HCT116 (cell line): ENCODE measurements at regions not wholly inside any gene's neighbourhood (a gene's known extent, or its start where the extent isn't known, plus 50 kb on each side); places are given as distances from the start of the nearest gene placed in this dataset.

ENCODE experiments used
- ATAC-seq: fragments of 200-7000 bp; cut with Tn5 transposase; 2 replicates; pipeline ENCODE4 v1.9.1; 2020; ENCODE audit warnings: mild to moderate bottlenecking, moderate library complexity
- BruUV-seq: library from RNA; stranded (reverse); fragments of 400-500 nt; replicated peaks from 2 replicates; lab custom pipeline; 2021; lab: Mats Ljungman, UMichigan
- CTCF ChIA-PET: fragments of 300-600 bp; sonication (Branson Sonifier 250); formaldehyde crosslinking; loops from one replicate; lab custom pipeline; 2021; ENCODE audit warnings: antibody characterized with exemption; lab: Charles Lee
- POLR2A ChIA-PET: fragments of 300-600, 350-600 bp; sonication (Branson Sonifier 250); formaldehyde crosslinking; loops from one replicate; lab custom pipeline; 2021; ENCODE audit warnings: antibody characterized with exemption; lab: Charles Lee
- RAD21 ChIA-PET, 2 experiments: fragments of 300-600 bp; sonication (Branson Sonifier 250); formaldehyde crosslinking; loops; one replicate each; lab custom pipeline; 2023; ENCODE audit warnings: low total read pairs in 2 of 2; ENCODE audit not compliant: uncharacterized antibody in 2 of 2, unreplicated experiment in 2 of 2, low non-redundant PET in 1 of 2; lab: Charles Lee
- DNase-seq: peaks from one replicate; pipeline ENCODE4 v3.0.0-alpha.2; 2010; ENCODE audit warnings: low read depth, low spot score
- H2AFZ ChIP-seq: fragments of 200-600 bp; shearing (Covaris generic), sonication (generic); 2 replicates; pipeline ENCODE4 v1.6.1; 2017; ENCODE audit warnings: low read depth, mixed run types, mixed read lengths, antibody characterized with exemption, low read length; ENCODE audit not compliant: poor library complexity, severe bottlenecking
- H3K27ac ChIP-seq: 2 replicates; pipeline ENCODE4 v1.5.1; 2012; ENCODE audit warnings: low read depth, low read length
- H3K27me3 ChIP-seq: fragments of 200-600 bp; sonication (generic); 2 replicates; pipeline ENCODE4 v1.6.1; 2016; ENCODE audit warnings: mixed run types, low read length, mixed read lengths; ENCODE audit not compliant: insufficient read depth
- H3K36me3 ChIP-seq, 2 experiments: fragments of 200-500 bp in 1 of 2; fragments of 200-600 bp in 1 of 2; sonication (Bioruptor generic) in 1 of 2; sonication (generic) in 1 of 2; 2 replicates each; pipeline versions ENCODE4 v1.5.1 to v1.6.1; 2014 to 2016; ENCODE audit warnings: low read length in 2 of 2, inconsistent platforms in 1 of 2, mixed read lengths in 1 of 2, mixed run types in 1 of 2; ENCODE audit not compliant: insufficient read depth in 2 of 2, control insufficient read depth in 1 of 2
- H3K4me1 ChIP-seq, 2 experiments: fragments of 200-600 bp in 1 of 2; sonication (generic) in 1 of 2; 2 replicates each; pipeline versions ENCODE4 v1.5.1 to v1.6.1; 2012 to 2017; ENCODE audit warnings: low read length in 2 of 2, inconsistent platforms in 1 of 2, mild to moderate bottlenecking in 1 of 2, mixed read lengths in 1 of 2, mixed run types in 1 of 2, moderate library complexity in 1 of 2; ENCODE audit not compliant: insufficient read depth in 2 of 2, control insufficient read depth in 1 of 2
- H3K4me2 ChIP-seq: fragments of 200-600 bp; sonication (generic); 2 replicates; pipeline ENCODE4 v1.6.1; 2017; ENCODE audit warnings: mixed run types, low read length, mixed read lengths
- H3K4me3 ChIP-seq, 2 experiments: fragments of 200-600 bp in 1 of 2; sonication (generic) in 1 of 2; replicated peaks in 1 of 2; 2 replicates each; pipeline ENCODE4 v1.5.1; 2011 to 2016; ENCODE audit warnings: low read length in 2 of 2, control low read depth in 1 of 2, low read depth in 1 of 2, mild to moderate bottlenecking in 1 of 2, mixed read lengths in 1 of 2, mixed run types in 1 of 2
- H3K79me2 ChIP-seq: fragments of 200-600 bp; sonication (generic); 2 replicates; pipeline ENCODE4 v1.6.1; 2017; ENCODE audit warnings: mild to moderate bottlenecking, mixed run types, low read length, moderate library complexity, mixed read lengths; ENCODE audit not compliant: insufficient read depth
- H3K9ac ChIP-seq: fragments of 200-600 bp; sonication (generic); 2 replicates; pipeline ENCODE4 v1.6.1; 2016; ENCODE audit warnings: low read length, mixed read lengths
- H3K9me2 ChIP-seq: fragments of 200-600 bp; sonication (generic), shearing (Covaris generic); 2 replicates; pipeline ENCODE4 v1.6.1; 2017; ENCODE audit warnings: mixed run types, mild to moderate bottlenecking, moderate library complexity; ENCODE audit not compliant: insufficient read depth
- H3K9me3 ChIP-seq, 2 experiments: fragments of 200-500 bp in 1 of 2; fragments of 200-600 bp in 1 of 2; sonication (Bioruptor generic) in 1 of 2; sonication (generic) in 1 of 2; 2 replicates each; pipeline ENCODE4 v1.6.1; 2014 to 2017; ENCODE audit warnings: low read length in 2 of 2, mixed read lengths in 2 of 2, inconsistent platforms in 1 of 2, low read depth in 1 of 2, mild to moderate bottlenecking in 1 of 2, mixed run types in 1 of 2, moderate library complexity in 1 of 2; ENCODE audit not compliant: control insufficient read depth in 1 of 2, insufficient read depth in 1 of 2
- H4K20me1 ChIP-seq: fragments of 200-600 bp; sonication (generic), shearing (Covaris generic); 2 replicates; pipeline ENCODE4 v1.6.1; 2017; ENCODE audit warnings: mixed run types, mild to moderate bottlenecking, moderate library complexity; ENCODE audit not compliant: insufficient read depth
- ATF3 ChIP-seq: IDR thresholded peaks from 2 replicates; pipeline ENCODE4 v1.6.1; 2012
- CBX3 ChIP-seq: IDR thresholded peaks from 2 replicates; pipeline ENCODE4 v1.6.1; 2012; ENCODE audit warnings: low read depth
- CEBPB ChIP-seq: IDR thresholded peaks from 2 replicates; pipeline ENCODE4 v1.6.1; 2012; ENCODE audit warnings: low read depth
- CTCF ChIP-seq, 3 experiments: fragments of 200-600 bp in 1 of 3; sonication (generic) in 1 of 3; IDR thresholded peaks in 2 of 3; conservative IDR thresholded peaks in 1 of 3; 2 replicates each; pipeline ENCODE4 v1.5.1; 2012 to 2017; ENCODE audit warnings: low read depth in 2 of 3, low read length in 2 of 3, antibody characterized with exemption in 1 of 3, borderline replicate concordance in 1 of 3, control low read depth in 1 of 3, mild to moderate bottlenecking in 1 of 3, mixed read lengths in 1 of 3, mixed run types in 1 of 3, moderate library complexity in 1 of 3; ENCODE audit not compliant: insufficient read depth in 1 of 3
- EGR1 ChIP-seq: IDR thresholded peaks from 2 replicates; pipeline ENCODE4 v1.6.1; 2012; ENCODE audit warnings: low read depth
- ELF1 ChIP-seq: IDR thresholded peaks from 2 replicates; pipeline ENCODE4 v1.6.1; 2012; ENCODE audit warnings: low read depth, borderline replicate concordance
- EZH2 ChIP-seq: fragments of 200-600 bp; sonication (generic); IDR thresholded peaks from 2 replicates; pipeline ENCODE4 v1.6.1; 2017; ENCODE audit warnings: antibody characterized with exemption, mixed run types
- EZH2phosphoT487 ChIP-seq: fragments of 200-600 bp; IDR thresholded peaks from 2 replicates; pipeline ENCODE4 v1.6.1; 2018; ENCODE audit warnings: antibody characterized with exemption, borderline replicate concordance
- JUND ChIP-seq: IDR thresholded peaks from 2 replicates; pipeline ENCODE4 v1.6.1; 2012
- MAX ChIP-seq: IDR thresholded peaks from 2 replicates; pipeline ENCODE4 v1.6.1; 2012
- POLR2A ChIP-seq: IDR thresholded peaks from 2 replicates; pipeline ENCODE4 v1.7.0; 2011; ENCODE audit warnings: borderline replicate concordance; ENCODE audit not compliant: insufficient read depth, insufficient read length; ENCODE audit errors: extremely low read depth
- POLR2AphosphoS5 ChIP-seq: IDR thresholded peaks from 2 replicates; pipeline ENCODE4 v1.6.1; 2011; ENCODE audit warnings: mild to moderate bottlenecking, low read depth, low read length, moderate library complexity
- RAD21 ChIP-seq: IDR thresholded peaks from 2 replicates; pipeline ENCODE4 v1.6.1; 2012; ENCODE audit warnings: low read depth, mild to moderate bottlenecking
- SIN3A ChIP-seq: IDR thresholded peaks from 2 replicates; pipeline ENCODE4 v1.6.1; 2012; ENCODE audit warnings: low read depth
- SP1 ChIP-seq: IDR thresholded peaks from 2 replicates; pipeline ENCODE4 v1.6.1; 2012; ENCODE audit warnings: low read depth
- TCF7L2 ChIP-seq: IDR thresholded peaks from 2 replicates; pipeline ENCODE4 v1.7.0; 2011; ENCODE audit warnings: borderline replicate concordance, inconsistent platforms; ENCODE audit not compliant: insufficient read depth, insufficient read length; ENCODE audit errors: extremely low read depth
- YY1 ChIP-seq: IDR thresholded peaks from 2 replicates; pipeline ENCODE4 v1.6.1; 2011; ENCODE audit warnings: low read length, low read depth, moderate library complexity, mild to moderate bottlenecking; ENCODE audit not compliant: insufficient replicate concordance; ENCODE audit errors: extremely low read depth
- ZFX ChIP-seq: fragments of 450-650 bp; IDR thresholded peaks from 2 replicates; pipeline ENCODE4 v1.6.1; 2017
- intact Hi-C: fragments of 100-400 bp; cut with micrococcal nuclease; formaldehyde crosslinking; loops from 2 replicates; pipeline ENCODE4 v1.10.0; 2022

- RAD21 ChIA-PET = no interaction called here
- no peak for ATAC-seq
- Histone ChIP-seq H3K27ac (no peak overlapping the region), H2AFZ (no peak overlapping the region), H3K36me3 (no peaks in the 10 kb centered on the region), H3K79me2 (no peaks in the 10 kb centered on the region), H3K9me3 (no peaks in the 10 kb centered on the region), H3K27me3 (peaks cover 3% of the 10 kb centered on the region; the same call in 1 of the 2 replicates), H4K20me1 (no peaks in the 10 kb centered on the region), H3K4me3 (no peak overlapping the region), H3K9me2 (no peaks in the 10 kb centered on the region), H3K4me1 (no peaks in the 10 kb centered on the region), H3K9ac (no peak overlapping the region)
- no peak for DNase-seq
- CTCF ChIA-PET = no interaction called here
- BruUV-seq = no TSS peak
- POLR2A ChIA-PET = no interaction called here
- TF ChIP-seq POLR2A (no peak), ELF1 (no peak), EZH2 (no peak), MAX (no peak), CEBPB (no peak), JUND (no peak), YY1 (no peak), SIN3A (no peak), EZH2phosphoT487 (no peak), SP1 (no peak), CTCF (IDR thresholded peaks at IDR 0.05 in 2 of 3, conservative IDR thresholded peaks at IDR 0.05 in 1 of 3; ENCODE audit: borderline replicate concordance in 1 of 3, insufficient read depth in 1 of 3, low read depth in 2 of 3, low read length in 2 of 3) (no peak), CBX3 (no peak), ZFX (no peak), RAD21 (no peak), EGR1 (no peak), ATF3 (no peak), POLR2AphosphoS5 (no peak), TCF7L2 (no peak)
- TF ChIP-seq, all 23 proteins: peak for 0
- intact Hi-C loops = no loop called here
- H3K4me2 ChIP-seq = no peak overlapping the region
Measured at GRCh38 chr2:16137080-16137755, 196.9 kb downstream of the MYCN start.
